H9 (cell line): ENCODE measurements at regions not wholly inside any gene's neighbourhood (a gene's known extent, or its start where the extent isn't known, plus 50 kb on each side); places are given as distances from the start of the nearest gene placed in this dataset.

Experiments used
- DNase-seq: peaks from one replicate; pipeline ENCODE4 v3.0.0-alpha.2; 2017
- H2AFZ ChIP-seq: one replicate; pipeline ENCODE4 v1.6.1; 2013; ENCODE audit warnings: mild to moderate bottlenecking, low read length, control low read depth, moderate library complexity
- H2AK5ac ChIP-seq: 2 replicates; pipeline ENCODE4 v1.6.1; 2013; ENCODE audit warnings: low read length, control low read depth, mixed read lengths; ENCODE audit not compliant: insufficient read length
- H2BK120ac ChIP-seq: one replicate; pipeline ENCODE4 v1.6.1; 2013; ENCODE audit warnings: low read depth, mild to moderate bottlenecking, low read length, control low read depth, inconsistent platforms; ENCODE audit not compliant: poor library complexity, severe bottlenecking
- H2BK12ac ChIP-seq: 2 replicates; pipeline ENCODE4 v1.6.1; 2013; ENCODE audit warnings: low read length, control low read depth, mixed read lengths, low read depth; ENCODE audit not compliant: insufficient read length
- H2BK15ac ChIP-seq: 2 replicates; pipeline ENCODE4 v1.6.1; 2013; ENCODE audit warnings: low read depth, low read length, control low read depth
- H2BK20ac ChIP-seq: one replicate; pipeline ENCODE4 v1.6.1; 2013; ENCODE audit warnings: low read depth, mild to moderate bottlenecking, low read length, control low read depth, inconsistent platforms; ENCODE audit not compliant: poor library complexity, severe bottlenecking
- H2BK5ac ChIP-seq: 2 replicates; pipeline ENCODE4 v1.6.1; 2013; ENCODE audit warnings: low read length, control low read depth, mixed read lengths; ENCODE audit not compliant: insufficient read length
- H3K14ac ChIP-seq: 2 replicates; pipeline ENCODE4 v1.6.1; 2013; ENCODE audit warnings: low read length, control low read depth; ENCODE audit not compliant: insufficient read depth
- H3K18ac ChIP-seq: 2 replicates; pipeline ENCODE4 v1.6.1; 2013; ENCODE audit warnings: low read depth, mild to moderate bottlenecking, mixed read lengths, low read length, control low read depth; ENCODE audit not compliant: insufficient read length
- H3K23ac ChIP-seq: 2 replicates; pipeline ENCODE4 v1.6.1; 2013; ENCODE audit warnings: low read length, control low read depth, mixed read lengths, low read depth; ENCODE audit not compliant: insufficient read length
- H3K23me2 ChIP-seq: 2 replicates; pipeline ENCODE4 v1.6.1; 2013; ENCODE audit warnings: low read depth, mild to moderate bottlenecking, mixed read lengths, low read length, control low read depth; ENCODE audit not compliant: insufficient read length, poor library complexity, severe bottlenecking
- H3K27ac ChIP-seq: 2 replicates; pipeline ENCODE4 v1.5.1; 2013; ENCODE audit warnings: low read length, control low read depth, mixed read lengths, low read depth; ENCODE audit not compliant: insufficient read length
- H3K27me3 ChIP-seq: 2 replicates; pipeline ENCODE4 v1.6.1; 2013; ENCODE audit warnings: low read length, control low read depth, inconsistent platforms; ENCODE audit not compliant: insufficient read depth
- H3K4ac ChIP-seq: 2 replicates; pipeline ENCODE4 v1.6.1; 2013; ENCODE audit warnings: low read depth, mild to moderate bottlenecking, control low read depth, inconsistent platforms, low read length, moderate library complexity
- H3K4me1 ChIP-seq: 2 replicates; pipeline ENCODE4 v1.6.1; 2013; ENCODE audit warnings: low read length, control low read depth, inconsistent platforms; ENCODE audit not compliant: insufficient read depth
- H3K4me2 ChIP-seq: 2 replicates; pipeline ENCODE4 v1.6.1; 2013; ENCODE audit warnings: low read length, control low read depth, mixed read lengths; ENCODE audit not compliant: insufficient read length, insufficient read depth
- H3K56ac ChIP-seq: 2 replicates; pipeline ENCODE4 v1.6.1; 2013; ENCODE audit warnings: low read depth, mild to moderate bottlenecking, mixed read lengths, low read length, control low read depth; ENCODE audit not compliant: insufficient read length
- H3K79me1 ChIP-seq: 2 replicates; pipeline ENCODE4 v1.6.1; 2013; ENCODE audit warnings: low read depth, mild to moderate bottlenecking, moderate library complexity, low read length, control low read depth, inconsistent platforms; ENCODE audit not compliant: insufficient read depth, poor library complexity, severe bottlenecking
- H3K79me2 ChIP-seq: 2 replicates; pipeline ENCODE4 v1.6.1; 2013; ENCODE audit warnings: low read length, control low read depth, inconsistent platforms; ENCODE audit not compliant: insufficient read depth
- H3K9ac ChIP-seq: 2 replicates; pipeline ENCODE4 v1.6.1; 2013; ENCODE audit warnings: low read length, control low read depth, mixed read lengths; ENCODE audit not compliant: insufficient read length; ENCODE audit errors: extremely low read depth
- H3K9me3 ChIP-seq: one replicate; pipeline ENCODE4 v1.6.1; 2013; ENCODE audit warnings: low read depth, low read length, inconsistent platforms; ENCODE audit not compliant: control insufficient read depth
- H3T11ph ChIP-seq: one replicate; pipeline ENCODE4 v1.6.1; 2013; ENCODE audit warnings: mild to moderate bottlenecking, low read length, control low read depth, inconsistent platforms
- H4K20me1 ChIP-seq: one replicate; pipeline ENCODE4 v1.6.1; 2013; ENCODE audit not compliant: control insufficient read depth, insufficient read length, insufficient read depth
- H4K5ac ChIP-seq: 2 replicates; pipeline ENCODE4 v1.6.1; 2013; ENCODE audit warnings: low read depth, mild to moderate bottlenecking, mixed read lengths, low read length, control low read depth; ENCODE audit not compliant: insufficient read length
- H4K8ac ChIP-seq: replicated peaks from 2 replicates; pipeline ENCODE4 v1.6.1; 2013; ENCODE audit warnings: low read length, control low read depth, mixed read lengths, low read depth; ENCODE audit not compliant: insufficient read length
- H4K91ac ChIP-seq: 2 replicates; pipeline ENCODE4 v1.6.1; 2013; ENCODE audit warnings: low read depth, mild to moderate bottlenecking, moderate library complexity, mixed read lengths, low read length, control low read depth; ENCODE audit not compliant: insufficient read length
- H3K27ac Mint-ChIP-seq, 3 experiments: 2 replicates in 2 of 3; 3 replicates in 1 of 3; pipeline ENCODE4 v1.8.0; 2020 to 2021; ENCODE audit warnings: mixed read lengths in 3 of 3, mild to moderate bottlenecking in 1 of 3, moderate library complexity in 1 of 3
- H3K27me3 Mint-ChIP-seq: 2 replicates; pipeline ENCODE4 v1.8.0; 2021; ENCODE audit warnings: low read depth, mild to moderate bottlenecking, moderate library complexity, mixed read lengths
- H3K36me3 Mint-ChIP-seq, 3 experiments: 2 replicates in 2 of 3; 3 replicates in 1 of 3; pipeline ENCODE4 v1.8.0; 2020 to 2021; ENCODE audit warnings: low read depth in 3 of 3, mixed read lengths in 3 of 3; ENCODE audit not compliant: insufficient read depth in 1 of 3
- H3K4me1 Mint-ChIP-seq, 2 experiments: 2 replicates each; pipeline ENCODE4 v1.8.0; 2020; ENCODE audit warnings: mixed read lengths in 2 of 2
- H3K4me3 Mint-ChIP-seq, 2 experiments: 2 replicates in 1 of 2; 3 replicates in 1 of 2; pipeline ENCODE4 v1.8.0; 2020 to 2021; ENCODE audit warnings: mild to moderate bottlenecking in 2 of 2, mixed read lengths in 2 of 2, moderate library complexity in 1 of 2
- H3K9me3 Mint-ChIP-seq, 2 experiments: 2 replicates in 1 of 2; 3 replicates in 1 of 2; pipeline ENCODE4 v1.8.0; 2020; ENCODE audit warnings: mild to moderate bottlenecking in 2 of 2, mixed read lengths in 2 of 2, moderate library complexity in 1 of 2
- CTCF ChIP-seq: fragments of 200-600 bp; sonication (generic); conservative IDR thresholded peaks from 3 replicates; pipeline ENCODE4 v1.8.0; 2021; ENCODE audit warnings: antibody characterized with exemption, mild to moderate bottlenecking
- WGBS: extraction: QIAGEN DNeasy Blood & Tissue Kit; methylation state at CpG from one replicate; pipeline ENCODE4 v1.1.7; 2013; ENCODE audit warnings: missing lambda C conversion rate, low lambda C conversion rate, mixed read lengths; ENCODE audit not compliant: insufficient read length; ENCODE audit errors: extremely low coverage; 5-methylcytosine and 5-hydroxymethylcytosine counted together

DNA sequence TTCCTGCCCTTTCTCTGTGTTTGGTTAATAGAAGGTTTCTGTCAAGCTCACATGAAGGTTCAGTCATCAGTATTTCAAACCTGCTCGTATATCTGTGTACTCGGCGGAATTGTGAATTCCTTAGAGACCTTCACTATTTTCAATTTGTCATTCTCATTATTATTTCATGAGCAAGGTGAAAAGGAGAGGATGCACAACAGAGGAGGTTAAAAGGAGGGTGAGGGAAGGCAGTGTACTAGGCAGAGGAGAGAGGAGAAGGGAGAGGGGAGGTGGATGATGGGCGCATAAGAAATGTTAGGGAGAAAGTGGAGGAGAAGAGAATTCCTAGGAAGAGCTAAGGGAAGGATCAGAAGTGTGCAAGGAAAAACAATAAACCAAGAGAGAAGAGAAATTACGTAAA, 185.0 kb upstream of the COBL start:
- Histone ChIP-seq H3K79me2 (no peaks in the 10 kb centered on the region), H4K8ac (no peak overlapping the region), H2BK120ac (no peak overlapping the region), H2BK15ac (no peak overlapping the region), H2BK12ac (no peak overlapping the region), H3K23me2 (no peaks in the 10 kb centered on the region), H3K18ac (no peak overlapping the region), H2AK5ac (no peak overlapping the region), H3K79me1 (no peaks in the 10 kb centered on the region), H3K4me2 (no peak overlapping the region), H3K56ac (no peak overlapping the region), H2BK5ac (no peak overlapping the region), H4K20me1 (no peaks in the 10 kb centered on the region), H3K4me1 (no peaks in the 10 kb centered on the region), H3K27ac (no peak overlapping the region), H3K27me3 (no peaks in the 10 kb centered on the region), H3K9me3 (no peaks in the 10 kb centered on the region), H3T11ph (no peak overlapping the region), H4K5ac (no peak overlapping the region), H4K91ac (no peak overlapping the region), H3K4ac (no peak overlapping the region), H3K23ac (no peak overlapping the region), H2BK20ac (no peak overlapping the region), H2AFZ (no peak overlapping the region), H3K14ac (no peak overlapping the region), H3K9ac (no peak overlapping the region)
- no peak for DNase-seq
- WGBS = no CpG with 5 or more reads among the region's 5 CpGs
- H3K4me1 Mint-ChIP-seq = no peaks in the 10 kb centered on the region
- peaks cover 2% of the 10 kb centered on the region; the same call in 1 of the 2 replicates for H3K27me3 Mint-ChIP-seq
- no peak for TF ChIP-seq CTCF
- no peaks in the 10 kb centered on the region for H3K36me3 Mint-ChIP-seq
- peaks cover 0 to 4% of the 10 kb centered on the region in 2 experiments; a peak in 3 of 5 replicates for H3K9me3 Mint-ChIP-seq
- no peak overlapping the region for H3K27ac Mint-ChIP-seq
- H3K4me3 Mint-ChIP-seq = no peak overlapping the region
